ENCODE measurements at regions not wholly inside any gene's neighbourhood (a gene's known extent, or its start where the extent isn't known, plus 50 kb on each side); places are given as distances from the start of the nearest gene placed in this dataset.

GRCh38 chr2:103792042-103792441 is 1030.2 kb downstream of the TMEM182 start:
- H3K27me3 ChIP-seq (ENCODE audit: insufficient read depth, low read length, poor library complexity, severe bottlenecking), result no peaks in the 10 kb centered on the region
- no peak overlapping the region for H3K4me3 Mint-ChIP-seq
- H3K9me3 Mint-ChIP-seq, result peaks cover 7 to 35% (median 15%) of the 10 kb centered on the region in 5 donors
- ChIA-PET POLR2A (no interaction called here), CTCF (no interaction called here)
- no peaks in the 10 kb centered on the region for H3K4me1 Mint-ChIP-seq
- H3K9me3 ChIP-seq (ENCODE audit: low read length), result no peaks in the 10 kb centered on the region
- no peaks in the 10 kb centered on the region for H3K36me3 ChIP-seq (ENCODE audit: insufficient read depth, low read length)
- H3K36me3 Mint-ChIP-seq, result no peaks in the 10 kb centered on the region
- no peak overlapping the region for H3K4me3 ChIP-seq (ENCODE audit: low read length)
- H3K27ac ChIP-seq (ENCODE audit: low read depth, low read length), result no peak overlapping the region
- H3K27me3 Mint-ChIP-seq, result no peaks in the 10 kb centered on the region
- DNase-seq, result no peak
- no peak overlapping the region for H3K27ac Mint-ChIP-seq
- no peaks in the 10 kb centered on the region for H3K4me1 ChIP-seq (ENCODE audit: insufficient read depth, low read length)

- Histone ChIP-seq H3K4me1 (ENCODE audit: insufficient read depth, low read length) (no peaks in the 10 kb centered on the region), H3K9me3 (ENCODE audit: low read length) (no peaks in the 10 kb centered on the region), H3K27ac (ENCODE audit: low read depth, low read length) (no peak overlapping the region), H3K36me3 (ENCODE audit: insufficient read depth, low read length) (no peaks in the 10 kb centered on the region), H3K27me3 (ENCODE audit: insufficient read depth, low read length, poor library complexity, severe bottlenecking) (no peaks in the 10 kb centered on the region), H3K4me3 (ENCODE audit: low read length) (no peak overlapping the region)
- no peaks in the 10 kb centered on the region for H3K27me3 Mint-ChIP-seq
- ChIA-PET POLR2A (no interaction called here), CTCF (no interaction called here)
- DNase-seq, result no peak
- no peak overlapping the region for H3K4me3 Mint-ChIP-seq
- H3K4me1 Mint-ChIP-seq, result no peaks in the 10 kb centered on the region
- H3K9me3 Mint-ChIP-seq, result peaks cover 8 to 21% (median 11%) of the 10 kb centered on the region in 5 donors
- no peaks in the 10 kb centered on the region for H3K36me3 Mint-ChIP-seq
- H3K27ac Mint-ChIP-seq, result no peak overlapping the region
These were observed 1036.5 kb downstream of the TMEM182 start for GRCh38 chr2:103798291-103798690.

DNA sequence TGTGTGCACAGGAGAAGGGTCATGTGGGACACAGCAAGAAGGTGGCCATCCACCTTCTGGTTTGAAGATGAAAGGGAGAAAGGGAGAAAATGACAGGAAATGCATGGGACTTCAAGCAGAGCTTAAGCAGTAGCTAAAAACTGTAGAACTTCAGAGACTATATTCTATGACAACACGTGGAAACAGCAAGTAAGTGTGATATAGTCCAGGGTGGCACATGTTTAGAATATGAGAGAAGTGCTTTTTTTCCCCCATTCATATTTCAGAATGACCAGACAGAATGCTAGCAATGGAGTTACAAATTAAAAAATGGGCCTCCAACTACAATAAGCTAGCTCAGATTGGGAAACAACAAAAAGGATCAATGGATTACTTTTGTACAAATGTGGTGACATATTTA is 1042.2 kb downstream of the TMEM182 start:
- no peak overlapping the region for H3K4me3 Mint-ChIP-seq
- H3K36me3 Mint-ChIP-seq, result no peaks in the 10 kb centered on the region
- no peak for DNase-seq
- H3K27ac Mint-ChIP-seq, result no peak overlapping the region
- ChIA-PET POLR2A (no interaction called here), CTCF (no interaction called here)
- no peak overlapping the region for H3K27ac ChIP-seq (ENCODE audit: low read depth, low read length)
- H3K4me3 ChIP-seq (ENCODE audit: low read length), result no peak overlapping the region
- no peaks in the 10 kb centered on the region for H3K27me3 ChIP-seq (ENCODE audit: insufficient read depth, low read length, poor library complexity, severe bottlenecking)
- peaks cover 6 to 30% (median 17%) of the 10 kb centered on the region in 5 donors for H3K9me3 Mint-ChIP-seq
- no peaks in the 10 kb centered on the region for H3K4me1 Mint-ChIP-seq
- H3K9me3 ChIP-seq (ENCODE audit: low read length), result no peaks in the 10 kb centered on the region
- no peaks in the 10 kb centered on the region for H3K27me3 Mint-ChIP-seq
- H3K4me1 ChIP-seq (ENCODE audit: insufficient read depth, low read length), result no peaks in the 10 kb centered on the region
- no peaks in the 10 kb centered on the region for H3K36me3 ChIP-seq (ENCODE audit: insufficient read depth, low read length)

GRCh38 chr2:103805746-103806145 is 1043.9 kb downstream of the TMEM182 start:
- H3K4me3 ChIP-seq (ENCODE audit: low read length), result no peak overlapping the region
- H3K9me3 ChIP-seq (ENCODE audit: low read length), result no peaks in the 10 kb centered on the region
- no peak overlapping the region for H3K4me3 Mint-ChIP-seq
- H3K27ac Mint-ChIP-seq, result no peak overlapping the region
- no peaks in the 10 kb centered on the region for H3K36me3 ChIP-seq (ENCODE audit: insufficient read depth, low read length)
- ChIA-PET CTCF (no interaction called here), POLR2A (interaction anchor here (0.6 kb wide), 1 partner anchor 26 kb away, joined by 7 read pairs; no protein-coding TSS in a partner anchor)
- no peaks in the 10 kb centered on the region for H3K4me1 Mint-ChIP-seq
- no peak for DNase-seq
- H3K36me3 Mint-ChIP-seq, result no peaks in the 10 kb centered on the region
- no peaks in the 10 kb centered on the region for H3K27me3 Mint-ChIP-seq
- no peak overlapping the region for H3K27ac ChIP-seq (ENCODE audit: low read depth, low read length)
- peaks cover 11 to 31% (median 19%) of the 10 kb centered on the region in 5 donors for H3K9me3 Mint-ChIP-seq
- H3K27me3 ChIP-seq (ENCODE audit: insufficient read depth, low read length, poor library complexity, severe bottlenecking), result no peaks in the 10 kb centered on the region
- no peaks in the 10 kb centered on the region for H3K4me1 ChIP-seq (ENCODE audit: insufficient read depth, low read length)

DNA sequence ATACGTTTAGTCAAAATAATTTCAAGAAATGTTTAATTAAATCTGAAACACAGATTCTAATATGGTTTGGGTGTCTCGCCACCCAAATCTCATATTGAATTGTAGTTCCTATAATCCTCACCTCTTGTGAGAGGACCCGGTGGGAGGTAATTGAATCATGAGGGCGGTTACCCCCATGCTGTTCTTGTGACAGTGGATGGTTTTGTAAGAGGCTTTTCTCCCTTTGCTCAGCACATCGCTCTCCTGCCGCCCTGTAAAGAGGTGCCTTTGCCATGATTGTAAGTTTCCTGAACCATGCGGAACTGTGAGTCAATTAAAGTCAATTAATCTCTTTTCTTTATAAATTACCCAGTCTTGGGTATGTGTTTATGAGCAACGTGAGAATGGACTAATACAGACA is 1045.1 kb upstream of the POU3F3 start:
- ChIA-PET POLR2A (no interaction called here), CTCF (no interaction called here)
- Mint-ChIP-seq H3K36me3 (no peaks in the 10 kb centered on the region), H3K4me1 (no peaks in the 10 kb centered on the region), H3K9me3 (peaks cover 12 to 25% (median 14%) of the 10 kb centered on the region in 5 donors), H3K27ac (no peak overlapping the region), H3K4me3 (no peak overlapping the region), H3K27me3 (no peaks in the 10 kb centered on the region)
- Histone ChIP-seq H3K27ac (ENCODE audit: low read depth, low read length) (no peak overlapping the region), H3K4me3 (ENCODE audit: low read length) (no peak overlapping the region), H3K27me3 (ENCODE audit: insufficient read depth, low read length, poor library complexity, severe bottlenecking) (no peaks in the 10 kb centered on the region), H3K36me3 (ENCODE audit: insufficient read depth, low read length) (no peaks in the 10 kb centered on the region), H3K9me3 (ENCODE audit: low read length) (no peaks in the 10 kb centered on the region), H3K4me1 (ENCODE audit: insufficient read depth, low read length) (no peaks in the 10 kb centered on the region)
- no peak for DNase-seq

DNA sequence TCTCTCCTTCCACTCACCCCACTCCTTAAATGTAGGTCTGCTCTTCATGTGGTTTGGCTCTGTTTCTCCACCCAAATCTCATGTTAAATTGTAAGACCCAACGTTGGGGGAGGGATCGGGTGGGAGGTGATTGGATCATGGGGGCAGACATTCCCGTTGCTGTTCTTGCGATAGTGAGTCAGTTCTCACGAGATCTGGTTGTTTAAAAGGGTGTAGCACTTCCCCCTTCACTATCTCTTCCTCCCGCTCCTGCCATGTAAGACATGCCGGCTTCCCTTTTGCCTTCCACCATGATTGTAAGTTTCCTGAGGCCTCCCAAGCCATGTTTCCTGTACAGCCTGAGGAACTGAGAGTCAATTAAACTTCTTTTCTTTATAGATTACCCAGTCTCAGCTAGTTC is 1044.5 kb upstream of the POU3F3 start:
- Mint-ChIP-seq H3K27ac (no peak overlapping the region), H3K27me3 (no peaks in the 10 kb centered on the region), H3K9me3 (peaks cover 11 to 25% (median 13%) of the 10 kb centered on the region in 5 donors), H3K4me1 (no peaks in the 10 kb centered on the region), H3K4me3 (no peak overlapping the region), H3K36me3 (no peaks in the 10 kb centered on the region)
- Histone ChIP-seq H3K4me3 (ENCODE audit: low read length) (no peak overlapping the region), H3K27ac (ENCODE audit: low read depth, low read length) (no peak overlapping the region), H3K9me3 (ENCODE audit: low read length) (no peaks in the 10 kb centered on the region), H3K36me3 (ENCODE audit: insufficient read depth, low read length) (no peaks in the 10 kb centered on the region), H3K4me1 (ENCODE audit: insufficient read depth, low read length) (no peaks in the 10 kb centered on the region), H3K27me3 (ENCODE audit: insufficient read depth, low read length, poor library complexity, severe bottlenecking) (no peaks in the 10 kb centered on the region)
- ChIA-PET CTCF (no interaction called here), POLR2A (no interaction called here)
- no peak for DNase-seq

DNA sequence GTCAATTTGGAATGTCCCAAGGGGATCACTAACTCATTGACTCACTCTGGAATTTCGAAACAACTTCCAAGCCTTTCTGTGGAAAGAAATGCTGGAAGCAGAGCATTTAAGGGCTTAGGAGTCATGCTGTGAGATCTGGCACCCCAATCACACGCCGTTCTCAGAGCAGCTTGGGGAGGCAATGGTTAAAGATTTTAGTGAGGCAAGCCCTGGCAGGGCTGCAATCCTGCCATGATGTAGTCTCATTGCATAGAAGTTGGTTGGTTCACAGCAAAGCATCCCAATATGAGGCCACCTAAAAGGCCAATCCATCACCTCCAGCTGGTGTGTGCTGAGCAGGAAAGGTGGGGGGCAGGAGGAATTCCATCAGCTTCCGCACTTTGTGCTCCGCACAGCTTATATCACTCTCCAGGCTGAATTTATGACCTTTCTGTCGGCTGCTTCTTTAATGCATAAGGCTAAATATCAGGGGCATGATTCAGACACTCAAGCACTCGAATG is 1043.9 kb upstream of the POU3F3 start:
- ChIA-PET POLR2A (no interaction called here), CTCF (no interaction called here)
- Mint-ChIP-seq H3K9me3 (peaks cover 9 to 25% (median 12%) of the 10 kb centered on the region in 5 donors), H3K27me3 (no peaks in the 10 kb centered on the region), H3K4me3 (no peak overlapping the region), H3K27ac (no peak overlapping the region), H3K4me1 (no peaks in the 10 kb centered on the region), H3K36me3 (no peaks in the 10 kb centered on the region)
- Histone ChIP-seq H3K36me3 (ENCODE audit: insufficient read depth, low read length) (no peaks in the 10 kb centered on the region), H3K27ac (ENCODE audit: low read depth, low read length) (no peak overlapping the region), H3K9me3 (ENCODE audit: low read length) (no peaks in the 10 kb centered on the region), H3K4me1 (ENCODE audit: insufficient read depth, low read length) (no peaks in the 10 kb centered on the region), H3K27me3 (ENCODE audit: insufficient read depth, low read length, poor library complexity, severe bottlenecking) (no peaks in the 10 kb centered on the region), H3K4me3 (ENCODE audit: low read length) (no peak overlapping the region)
- no peak for DNase-seq

- Mint-ChIP-seq H3K36me3 (no peaks in the 10 kb centered on the region), H3K27ac (no peak overlapping the region), H3K9me3 (peaks cover 11 to 32% (median 12%) of the 10 kb centered on the region in 5 donors), H3K27me3 (no peaks in the 10 kb centered on the region), H3K4me1 (no peaks in the 10 kb centered on the region), H3K4me3 (no peak overlapping the region)
- DNase-seq, result no peak
- ChIA-PET POLR2A (no interaction called here), CTCF (no interaction called here)
- Histone ChIP-seq H3K27ac (ENCODE audit: low read depth, low read length) (no peak overlapping the region), H3K4me3 (ENCODE audit: low read length) (no peak overlapping the region), H3K36me3 (ENCODE audit: insufficient read depth, low read length) (no peaks in the 10 kb centered on the region), H3K27me3 (ENCODE audit: insufficient read depth, low read length, poor library complexity, severe bottlenecking) (no peaks in the 10 kb centered on the region), H3K4me1 (ENCODE audit: insufficient read depth, low read length) (no peaks in the 10 kb centered on the region), H3K9me3 (ENCODE audit: low read length) (no peaks in the 10 kb centered on the region)
These were observed 1043.0 kb upstream of the POU3F3 start for GRCh38 chr2:103810875-103811274.

DNA sequence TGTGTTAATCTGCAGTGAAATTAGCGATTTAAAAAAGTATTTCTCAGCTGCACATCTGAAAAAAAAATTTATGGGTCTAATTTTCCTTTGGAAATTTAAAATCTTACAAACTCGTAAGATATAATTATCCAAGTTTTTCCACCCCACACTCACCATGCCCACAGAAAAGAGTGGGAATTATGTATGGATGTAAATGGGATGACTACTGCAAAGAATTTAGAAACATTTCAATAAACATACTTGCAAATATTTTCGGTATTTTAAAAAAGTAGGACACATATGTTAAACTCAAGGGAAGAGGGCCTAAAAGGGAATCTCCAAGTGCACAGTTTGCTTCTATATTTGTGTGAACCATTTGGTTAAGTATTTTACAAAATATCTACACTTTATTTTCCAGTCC is 1039.9 kb upstream of the POU3F3 start:
- H3K9me3 ChIP-seq (ENCODE audit: low read length), result no peaks in the 10 kb centered on the region
- Mint-ChIP-seq H3K4me1 (no peaks in the 10 kb centered on the region), H3K27ac (no peak overlapping the region), H3K36me3 (no peaks in the 10 kb centered on the region), H3K9me3 (peaks cover 5 to 26% (median 15%) of the 10 kb centered on the region in 5 donors), H3K27me3 (no peaks in the 10 kb centered on the region), H3K4me3 (no peak overlapping the region)
- H3K4me3 ChIP-seq (ENCODE audit: low read length), result no peak overlapping the region
- POLR2A ChIA-PET, result no interaction called here
- DNase-seq, result no peak
- no peaks in the 10 kb centered on the region for H3K27me3 ChIP-seq (ENCODE audit: insufficient read depth, low read length, poor library complexity, severe bottlenecking)
- CTCF ChIA-PET, result no interaction called here
- no peak overlapping the region for H3K27ac ChIP-seq (ENCODE audit: low read depth, low read length)
- no peaks in the 10 kb centered on the region for H3K36me3 ChIP-seq (ENCODE audit: insufficient read depth, low read length)
- no peaks in the 10 kb centered on the region for H3K4me1 ChIP-seq (ENCODE audit: insufficient read depth, low read length)
